Karpas-422 (cell line): ENCODE measurements at regions not wholly inside any gene's neighbourhood (a gene's known extent, or its start where the extent isn't known, plus 50 kb on each side); places are given as distances from the start of the nearest gene placed in this dataset.

Experiments used
- DNase-seq: peaks from one replicate; pipeline ENCODE4 v3.0.0-alpha.2; 2015
- H2AFZ ChIP-seq: fragments of 200-600 bp; sonication (generic); 2 replicates; pipeline ENCODE4 v1.6.1; 2014; ENCODE audit warnings: antibody characterized with exemption, low read length, mixed read lengths
- H3K27ac ChIP-seq: fragments of 200-600 bp; sonication (generic); 2 replicates; pipeline ENCODE4 v1.5.1; 2014; ENCODE audit warnings: mild to moderate bottlenecking, low read length, moderate library complexity
- H3K27me3 ChIP-seq: fragments of 200-600 bp; sonication (generic); 2 replicates; pipeline ENCODE4 v1.6.1; 2014; ENCODE audit warnings: low read length, mixed read lengths
- H3K36me3 ChIP-seq: fragments of 200-600 bp; sonication (generic); 2 replicates; pipeline ENCODE4 v1.6.1; 2014; ENCODE audit warnings: low read length, mixed read lengths; ENCODE audit not compliant: insufficient read depth
- H3K4me1 ChIP-seq: fragments of 200-600 bp; sonication (generic); 2 replicates; pipeline ENCODE4 v1.6.1; 2014; ENCODE audit warnings: mild to moderate bottlenecking, low read length, mixed read lengths
- H3K4me2 ChIP-seq: fragments of 200-600 bp; sonication (generic); 2 replicates; pipeline ENCODE4 v1.6.1; 2014; ENCODE audit warnings: low read length, low read depth, mild to moderate bottlenecking; ENCODE audit not compliant: poor library complexity, severe bottlenecking
- H3K4me3 ChIP-seq: fragments of 200-600 bp; sonication (generic); 2 replicates; pipeline ENCODE4 v1.5.1; 2014; ENCODE audit warnings: mild to moderate bottlenecking, antibody characterized with exemption, low read length, mixed read lengths
- H3K79me2 ChIP-seq: fragments of 200-600 bp; sonication (generic); 2 replicates; pipeline ENCODE4 v1.6.1; 2014; ENCODE audit warnings: mild to moderate bottlenecking, low read length, mixed read lengths
- H3K9ac ChIP-seq: fragments of 200-600 bp; sonication (generic); 2 replicates; pipeline ENCODE4 v1.6.0; 2014; ENCODE audit warnings: low read length
- H3K9me2 ChIP-seq: fragments of 200-600 bp; sonication (generic), shearing (Covaris generic); replicated peaks from 2 replicates; pipeline ENCODE4 v1.6.0; 2014; ENCODE audit warnings: mild to moderate bottlenecking, low read length, moderate library complexity; ENCODE audit not compliant: insufficient read depth
- H3K9me3 ChIP-seq: fragments of 300-700, 200-600 bp; sonication (generic); 2 replicates; pipeline ENCODE4 v1.6.1; 2014; ENCODE audit warnings: low read length, mixed read lengths
- H4K20me1 ChIP-seq: fragments of 200-600 bp; sonication (generic); 2 replicates; pipeline ENCODE4 v1.6.1; 2014; ENCODE audit warnings: mild to moderate bottlenecking, antibody characterized with exemption, low read length, low read depth; ENCODE audit not compliant: insufficient read depth

- no peak for DNase-seq
- Histone ChIP-seq H3K27ac (no peak overlapping the region), H3K9me2 (no peaks in the 10 kb centered on the region), H3K4me3 (no peak overlapping the region), H3K4me2 (no peak overlapping the region), H3K9ac (no peak overlapping the region), H3K27me3 (no peaks in the 10 kb centered on the region), H3K79me2 (no peaks in the 10 kb centered on the region), H4K20me1 (no peaks in the 10 kb centered on the region), H3K36me3 (no peaks in the 10 kb centered on the region), H3K4me1 (no peaks in the 10 kb centered on the region), H2AFZ (no peak overlapping the region), H3K9me3 (no peaks in the 10 kb centered on the region)
Measured at GRCh38 chr9:1115370-1115769, 65.2 kb downstream of the DMRT2 start.

GRCh38 chr9:1117439-1117838, 67.3 kb downstream of the DMRT2 start:
- H2AFZ ChIP-seq, result no peak overlapping the region
- H3K9me2 ChIP-seq, result no peaks in the 10 kb centered on the region
- H4K20me1 ChIP-seq, result no peaks in the 10 kb centered on the region
- no peak for DNase-seq
- H3K4me2 ChIP-seq, result no peak overlapping the region
- no peaks in the 10 kb centered on the region for H3K79me2 ChIP-seq
- H3K27me3 ChIP-seq, result no peaks in the 10 kb centered on the region
- H3K9me3 ChIP-seq, result no peaks in the 10 kb centered on the region
- H3K9ac ChIP-seq, result no peak overlapping the region
- H3K27ac ChIP-seq, result no peak overlapping the region
- H3K4me3 ChIP-seq, result no peak overlapping the region
- no peaks in the 10 kb centered on the region for H3K4me1 ChIP-seq
- no peaks in the 10 kb centered on the region for H3K36me3 ChIP-seq

GRCh38 chr9:1120500-1121165, 70.5 kb downstream of the DMRT2 start:
- no peak overlapping the region for H3K27ac ChIP-seq
- no peaks in the 10 kb centered on the region for H3K79me2 ChIP-seq
- H4K20me1 ChIP-seq, result no peaks in the 10 kb centered on the region
- no peak overlapping the region for H2AFZ ChIP-seq
- H3K4me1 ChIP-seq, result no peaks in the 10 kb centered on the region
- no peaks in the 10 kb centered on the region for H3K27me3 ChIP-seq
- no peaks in the 10 kb centered on the region for H3K9me3 ChIP-seq
- no peaks in the 10 kb centered on the region for H3K9me2 ChIP-seq
- H3K9ac ChIP-seq, result no peak overlapping the region
- no peak for DNase-seq
- no peaks in the 10 kb centered on the region for H3K36me3 ChIP-seq
- H3K4me2 ChIP-seq, result no peak overlapping the region
- H3K4me3 ChIP-seq, result no peak overlapping the region

- Histone ChIP-seq H4K20me1 (no peaks in the 10 kb centered on the region), H3K79me2 (no peaks in the 10 kb centered on the region), H3K36me3 (no peaks in the 10 kb centered on the region), H3K4me1 (no peaks in the 10 kb centered on the region), H3K27me3 (no peaks in the 10 kb centered on the region), H3K9ac (no peak overlapping the region), H3K4me2 (no peak overlapping the region), H2AFZ (no peak overlapping the region), H3K9me3 (no peaks in the 10 kb centered on the region), H3K9me2 (no peaks in the 10 kb centered on the region), H3K4me3 (no peak overlapping the region), H3K27ac (no peak overlapping the region)
- DNase-seq, result no peak
Measured at GRCh38 chr9:1125741-1126140, 75.6 kb downstream of the DMRT2 start.

- Histone ChIP-seq H3K4me1 (no peaks in the 10 kb centered on the region), H2AFZ (no peak overlapping the region)
- no peak for DNase-seq
Measured at GRCh38 chr9:1128046-1128445, 77.9 kb downstream of the DMRT2 start.

GRCh38 chr9:1129382-1129781, 79.2 kb downstream of the DMRT2 start:
- H3K4me2 ChIP-seq, result no peak overlapping the region
- H3K79me2 ChIP-seq, result no peaks in the 10 kb centered on the region
- no peak overlapping the region for H3K9ac ChIP-seq
- no peaks in the 10 kb centered on the region for H3K9me3 ChIP-seq
- no peak overlapping the region for H3K27ac ChIP-seq
- H3K9me2 ChIP-seq, result no peaks in the 10 kb centered on the region
- H3K27me3 ChIP-seq, result no peaks in the 10 kb centered on the region
- no peaks in the 10 kb centered on the region for H3K36me3 ChIP-seq
- no peaks in the 10 kb centered on the region for H3K4me1 ChIP-seq
- no peak for DNase-seq
- H4K20me1 ChIP-seq, result no peaks in the 10 kb centered on the region
- H3K4me3 ChIP-seq, result no peak overlapping the region
- H2AFZ ChIP-seq, result no peak overlapping the region

More at GRCh38 chr9:1128046-1128445, 77.9 kb downstream of the DMRT2 start:
- no peak overlapping the region for H3K4me3 ChIP-seq
- no peaks in the 10 kb centered on the region for H4K20me1 ChIP-seq
- no peak overlapping the region for H3K27ac ChIP-seq
- no peaks in the 10 kb centered on the region for H3K36me3 ChIP-seq
- H3K79me2 ChIP-seq, result no peaks in the 10 kb centered on the region
- no peak overlapping the region for H3K9ac ChIP-seq
- H3K9me3 ChIP-seq, result no peaks in the 10 kb centered on the region
- no peaks in the 10 kb centered on the region for H3K9me2 ChIP-seq
- no peak overlapping the region for H3K4me2 ChIP-seq
- no peaks in the 10 kb centered on the region for H3K27me3 ChIP-seq

GRCh38 chr9:1140057-1140456, 89.9 kb downstream of the DMRT2 start:
- Histone ChIP-seq H2AFZ (no peak overlapping the region), H3K4me1 (no peaks in the 10 kb centered on the region), H4K20me1 (no peaks in the 10 kb centered on the region), H3K27ac (no peak overlapping the region), H3K79me2 (no peaks in the 10 kb centered on the region), H3K9me3 (no peaks in the 10 kb centered on the region), H3K4me3 (no peak overlapping the region), H3K9ac (no peak overlapping the region), H3K36me3 (no peaks in the 10 kb centered on the region), H3K4me2 (no peak overlapping the region), H3K27me3 (no peaks in the 10 kb centered on the region), H3K9me2 (no peaks in the 10 kb centered on the region)
- DNase-seq, result no peak

- Histone ChIP-seq H3K27ac (no peak overlapping the region), H3K79me2 (no peaks in the 10 kb centered on the region), H3K9me2 (no peaks in the 10 kb centered on the region), H3K4me1 (no peaks in the 10 kb centered on the region), H2AFZ (no peak overlapping the region), H3K9me3 (no peaks in the 10 kb centered on the region), H3K36me3 (no peaks in the 10 kb centered on the region), H3K9ac (no peak overlapping the region), H3K4me2 (no peak overlapping the region), H3K4me3 (no peak overlapping the region), H3K27me3 (no peaks in the 10 kb centered on the region), H4K20me1 (no peaks in the 10 kb centered on the region)
- no peak for DNase-seq
Measured at GRCh38 chr9:1151691-1152090, 101.5 kb downstream of the DMRT2 start.

- no peak for DNase-seq
- H2AFZ ChIP-seq, result no peak overlapping the region
- no peaks in the 10 kb centered on the region for H3K4me1 ChIP-seq
- H3K4me2 ChIP-seq, result no peak overlapping the region
- no peaks in the 10 kb centered on the region for H3K36me3 ChIP-seq
- H3K79me2 ChIP-seq, result no peaks in the 10 kb centered on the region
- no peaks in the 10 kb centered on the region for H3K27me3 ChIP-seq
- no peak overlapping the region for H3K4me3 ChIP-seq
- H3K9me2 ChIP-seq, result no peaks in the 10 kb centered on the region
- no peak overlapping the region for H3K9ac ChIP-seq
- no peaks in the 10 kb centered on the region for H4K20me1 ChIP-seq
- no peak overlapping the region for H3K27ac ChIP-seq
- H3K9me3 ChIP-seq, result no peaks in the 10 kb centered on the region
Measured at GRCh38 chr9:1152171-1152570, 102.0 kb downstream of the DMRT2 start.
